Anterior cingulate cortex (tissue), 58 donors: ENCODE measurements at regions not wholly inside any gene's neighbourhood (a gene's known extent, or its start where the extent isn't known, plus 50 kb on each side); places are given as distances from the start of the nearest gene placed in this dataset.

Source experiments
- DNase-seq, 58 donors: peaks; one replicate each; lab custom pipeline; 2025; lab: John Stamatoyannopoulos, UW

DNA sequence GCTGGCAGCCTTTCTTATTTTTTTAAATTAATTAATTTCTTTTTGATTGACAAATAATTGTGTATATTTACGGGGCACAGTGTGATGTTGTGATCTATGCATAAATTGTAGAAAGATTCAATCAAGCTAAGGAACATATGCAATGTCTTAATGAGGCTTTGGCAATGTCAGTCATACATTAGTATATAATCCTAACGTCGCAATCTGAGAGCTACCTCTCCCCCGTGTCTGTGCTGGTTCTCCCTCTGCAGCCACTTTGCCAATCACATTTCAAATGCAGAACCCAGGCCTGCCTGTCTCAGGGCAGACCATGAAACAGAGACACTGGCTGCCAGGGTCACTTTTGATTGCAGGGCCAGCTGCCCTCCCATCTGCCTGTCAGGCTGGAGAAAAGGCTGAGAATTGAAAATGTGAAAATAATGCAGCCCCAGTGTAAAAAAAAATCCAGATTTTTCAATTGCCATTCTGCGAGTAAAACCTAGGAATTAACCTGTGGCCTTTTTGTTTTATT lies 56.3 kb downstream of the SLC24A2 start:
- DNase-seq: no peak

DNA sequence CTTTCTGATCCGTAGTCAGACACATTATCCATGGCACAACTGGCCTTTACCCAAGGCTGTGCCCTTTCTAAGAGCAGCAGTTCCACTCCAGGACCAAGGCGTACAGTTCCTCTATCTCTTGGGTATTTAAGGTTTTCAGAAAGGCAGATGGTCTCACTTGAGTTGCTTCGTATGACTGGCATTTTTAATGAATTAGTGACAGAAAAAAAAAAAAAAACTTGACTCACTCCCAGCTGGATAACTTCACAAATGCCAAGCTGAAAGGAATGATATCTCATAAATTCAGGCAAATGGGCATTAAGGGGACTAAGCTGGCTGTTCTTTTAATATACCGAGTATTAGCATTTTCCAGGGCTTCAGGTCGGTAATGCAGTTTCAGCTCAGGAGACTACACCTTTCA lies 60.7 kb downstream of the SLC24A2 start:
- DNase-seq: no peak

DNA sequence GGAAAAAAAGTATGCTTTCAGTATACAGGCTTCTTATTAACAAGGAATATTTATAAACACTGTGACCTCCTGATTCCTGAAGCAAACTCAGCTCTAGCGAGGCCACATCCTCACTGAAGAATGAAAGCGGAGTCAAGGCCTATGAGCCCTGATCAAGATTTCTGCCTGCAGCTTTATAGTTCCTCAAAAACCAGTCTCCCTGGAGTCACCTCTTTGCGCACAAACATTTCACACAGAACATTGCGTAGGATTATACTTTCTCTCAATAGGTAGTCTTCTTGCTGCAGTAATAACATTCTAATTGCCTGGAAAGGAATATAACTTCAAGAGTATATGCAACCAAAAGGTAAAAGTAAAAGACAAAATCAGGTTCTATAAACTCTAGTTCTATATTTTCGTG lies 62.9 kb downstream of the SLC24A2 start:
- DNase-seq: no peak

DNA sequence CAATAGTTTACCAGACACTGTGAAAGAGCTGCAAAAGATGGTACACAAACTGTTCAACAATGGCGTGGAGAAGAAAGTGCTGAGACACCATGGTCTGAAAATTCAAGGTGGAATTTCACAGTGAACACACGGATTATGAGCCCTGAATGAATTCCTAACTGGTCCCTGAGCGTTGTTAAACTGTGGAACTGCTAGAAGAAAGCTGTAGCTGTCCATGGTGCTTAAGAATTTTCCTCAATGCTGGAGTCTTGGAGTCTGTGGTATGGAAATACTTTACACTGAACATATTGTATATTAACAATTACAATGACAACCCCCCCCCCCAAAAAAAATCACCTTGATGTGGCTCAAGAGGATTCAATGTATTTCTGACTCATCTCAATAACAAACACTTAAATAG lies 68.5 kb downstream of the SLC24A2 start:
- DNase-seq: no peak

DNA sequence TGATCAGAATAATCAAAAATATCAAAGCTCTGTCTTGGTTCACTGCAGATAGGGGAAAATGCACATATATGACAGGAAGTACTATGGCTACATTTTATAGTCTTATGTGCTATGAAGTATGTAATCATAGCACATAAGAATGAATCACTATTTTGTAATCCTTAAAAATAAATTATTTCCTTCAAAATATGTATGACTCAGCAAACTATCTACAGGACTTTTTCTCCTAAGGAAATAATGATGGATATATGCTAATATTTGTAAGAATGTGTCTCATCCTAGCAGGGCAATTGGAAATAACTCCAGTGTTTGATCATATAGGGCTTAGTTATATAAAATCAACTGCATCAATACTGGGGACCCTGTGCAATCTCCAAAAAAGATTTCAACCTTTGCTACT lies 85.1 kb downstream of the SLC24A2 start:
- no peak for DNase-seq

DNA sequence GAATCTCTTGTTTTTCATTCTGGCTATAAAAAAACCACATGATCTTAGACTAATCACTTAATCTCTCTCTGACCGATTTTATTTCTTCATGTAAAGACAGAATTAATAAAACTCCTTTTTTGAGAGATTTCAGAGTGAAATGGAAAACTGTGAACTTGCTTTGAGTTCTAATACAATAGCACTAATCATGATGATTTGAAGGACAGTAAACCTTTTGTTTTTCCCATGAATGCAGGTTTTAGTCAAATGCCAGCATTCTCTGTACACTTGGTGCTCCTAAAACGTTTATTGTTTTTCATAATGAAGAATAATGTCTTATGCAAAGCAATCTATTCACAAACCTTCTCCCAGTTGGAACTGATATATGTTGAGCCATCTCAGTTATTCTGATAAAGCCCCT lies 86.8 kb downstream of the SLC24A2 start:
- DNase-seq: peak in 1 of 58 donors; percentile 69

DNA sequence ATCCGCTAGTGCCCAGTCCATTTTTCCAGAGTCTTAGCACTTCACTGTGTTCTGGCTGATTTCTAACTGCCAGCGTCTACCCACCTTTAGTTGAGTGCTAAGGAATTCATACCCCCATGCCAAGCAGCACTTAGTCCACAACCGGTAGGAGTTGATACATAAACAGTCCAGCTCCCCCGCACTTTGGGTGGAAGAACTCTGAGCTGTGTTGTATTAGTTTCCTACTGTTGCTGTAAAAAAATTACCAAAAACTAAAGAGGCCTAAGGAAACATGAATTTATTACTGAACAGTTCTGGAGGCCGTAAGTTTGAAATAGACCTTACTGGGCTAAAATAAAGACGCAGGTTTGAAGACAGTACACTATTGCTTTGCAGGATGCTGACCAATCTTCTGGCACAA lies 87.6 kb downstream of the SLC24A2 start:
- DNase-seq: peak in 2 of 58 donors; percentile 4 to 35

DNA sequence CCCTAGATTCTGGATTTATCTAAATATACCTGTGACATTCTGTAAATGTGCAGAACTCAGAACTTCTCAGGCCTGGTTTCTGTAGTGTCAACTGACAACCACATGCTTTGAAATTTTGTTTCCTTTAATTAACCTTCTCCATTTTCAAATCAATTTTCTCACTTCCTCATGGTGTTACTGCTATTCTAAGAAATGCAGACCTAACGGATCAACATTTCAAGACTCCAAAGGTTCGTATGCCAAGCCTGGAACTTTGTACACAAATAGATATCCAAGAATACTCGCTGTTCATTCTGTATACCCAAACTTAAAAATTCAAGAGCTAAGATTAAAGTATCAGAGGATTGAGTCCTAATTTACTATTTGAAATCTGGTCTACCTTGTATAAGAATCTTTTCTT lies 88.1 kb downstream of the SLC24A2 start:
- DNase-seq: no peak

DNA sequence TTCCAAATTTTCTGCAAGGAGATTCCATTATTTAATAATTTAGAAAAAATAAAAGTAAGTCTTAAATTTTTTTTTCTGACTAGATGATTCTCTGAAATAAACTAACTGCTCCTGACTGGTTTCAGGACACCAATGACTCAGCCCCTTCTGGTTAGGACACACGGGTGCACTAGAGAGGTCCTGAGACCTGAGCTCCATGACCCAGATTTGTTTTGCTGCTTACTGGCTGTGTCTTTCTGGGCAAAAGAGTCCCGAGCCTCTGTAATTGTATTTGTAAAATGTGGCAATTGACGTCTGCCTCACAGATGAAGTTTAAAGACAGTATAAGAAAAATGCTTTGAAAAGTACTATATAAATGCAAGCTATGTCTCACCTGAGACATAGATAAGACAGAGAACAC lies 89.1 kb downstream of the SLC24A2 start:
- peak in 1 of 58 donors; percentile 21 for DNase-seq

DNA sequence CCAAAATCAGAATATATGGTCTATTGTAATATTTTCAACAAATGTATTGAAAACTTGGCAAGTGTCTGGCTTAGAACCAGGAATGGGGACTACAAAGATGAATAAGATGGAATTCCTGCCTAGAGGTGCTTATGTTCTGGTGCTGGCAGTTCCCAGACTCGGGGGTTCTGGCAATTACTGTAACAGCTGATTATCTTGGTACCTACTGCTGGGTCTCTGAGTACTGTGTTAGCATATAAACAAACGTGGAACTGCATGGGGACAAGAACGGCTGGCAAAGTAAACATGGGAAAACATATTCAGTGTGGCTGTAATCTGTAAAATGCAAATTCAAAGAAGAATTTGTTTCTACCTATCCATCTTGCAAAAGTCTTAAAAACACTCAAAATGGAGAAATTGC lies 89.9 kb downstream of the SLC24A2 start:
- no peak for DNase-seq

DNA sequence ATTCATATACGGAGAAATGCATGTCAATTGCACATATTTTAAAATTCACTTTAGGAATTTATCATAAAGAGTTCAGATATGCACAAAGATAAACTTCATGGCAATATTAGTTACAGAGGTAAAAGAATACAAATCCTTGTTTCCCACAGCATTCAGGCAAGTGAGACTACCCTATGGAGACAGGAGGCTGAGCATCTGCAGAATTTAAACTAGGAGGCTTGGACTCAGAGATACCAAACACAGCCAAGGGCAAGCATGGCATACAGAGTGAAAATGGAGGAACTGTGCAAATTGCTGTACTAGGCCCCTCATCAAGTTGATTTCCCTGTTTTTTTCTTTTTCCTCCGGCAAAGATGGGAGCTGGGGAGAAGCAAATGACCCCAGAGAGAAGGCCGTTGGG lies 94.2 kb downstream of the SLC24A2 start:
- DNase-seq: no peak

DNA sequence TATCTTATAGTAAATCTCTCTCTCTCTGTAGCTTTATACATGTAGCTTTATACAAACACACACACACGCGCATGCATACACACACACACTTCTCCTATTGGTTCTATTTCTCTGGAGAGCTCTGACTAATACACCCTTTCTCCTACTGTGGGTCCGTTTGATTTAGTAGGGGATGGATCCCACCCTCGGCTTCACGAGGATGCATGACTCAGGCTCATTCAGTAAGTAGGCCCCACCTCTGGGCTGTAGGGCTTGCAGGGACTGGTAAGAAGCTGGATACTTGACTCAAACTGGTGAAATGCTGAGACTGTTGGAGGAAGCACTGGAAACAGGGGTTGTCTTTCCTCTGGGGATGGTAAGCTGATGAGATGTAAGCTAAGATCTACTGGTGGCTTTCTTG lies 98.7 kb downstream of the SLC24A2 start:
- peak in 1 of 58 donors; percentile 31 for DNase-seq

DNA sequence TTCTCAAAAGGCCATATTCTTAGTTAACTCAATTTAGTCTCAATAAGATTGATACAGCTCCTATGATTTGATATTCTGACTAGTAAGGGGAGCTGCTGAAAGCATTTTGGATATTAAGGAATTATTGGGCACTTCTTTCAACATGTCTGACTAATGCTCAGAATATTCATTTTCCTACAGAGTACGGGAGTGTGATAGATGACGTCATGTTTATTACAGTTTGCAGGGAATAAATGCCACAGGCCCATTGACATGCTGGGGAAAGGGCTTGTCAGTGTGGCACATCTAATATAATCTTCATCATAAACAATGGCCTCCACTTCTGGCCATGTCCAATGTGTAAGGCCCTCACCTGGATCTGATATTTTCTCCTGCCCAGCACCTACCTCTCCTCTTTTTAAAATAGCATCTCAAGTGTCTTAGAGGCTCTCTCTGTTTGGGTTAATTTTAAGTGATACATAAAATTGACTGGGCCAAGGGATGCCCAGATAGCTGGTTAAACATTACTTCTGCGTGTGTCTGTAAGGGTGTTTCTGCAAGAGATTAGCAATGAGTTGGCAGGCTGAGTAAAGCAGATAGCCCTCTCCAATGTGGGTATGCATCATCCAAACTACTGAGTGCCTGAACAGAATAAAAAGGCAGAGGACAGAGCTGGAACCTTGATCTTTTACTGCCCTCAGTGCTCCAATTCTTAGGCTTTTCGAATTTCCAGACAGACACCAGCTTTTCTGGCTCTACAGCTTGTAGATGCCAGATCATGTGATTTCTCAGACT lies 99.3 kb downstream of the SLC24A2 start:
- DNase-seq: no peak

DNA sequence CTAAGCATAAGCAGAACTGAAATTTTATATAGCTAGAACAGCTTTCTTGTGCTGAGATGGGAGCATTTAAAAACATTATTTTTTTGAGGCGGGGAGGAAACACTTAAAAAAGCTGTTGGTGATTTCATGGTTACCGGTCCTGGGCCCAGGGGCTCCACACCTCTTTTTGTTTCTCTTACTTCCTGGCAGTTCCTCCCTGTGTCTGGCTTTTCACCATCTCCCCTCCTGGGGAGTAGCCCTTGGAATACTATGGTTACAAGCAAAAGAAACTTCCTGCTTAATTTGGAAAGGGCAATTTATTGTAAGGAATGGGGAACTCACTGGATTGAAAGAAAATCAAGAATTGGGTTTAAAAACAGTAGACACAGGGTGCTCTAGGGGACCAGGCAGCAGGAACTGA lies 105.1 kb downstream of the SLC24A2 start:
- no peak for DNase-seq

DNA sequence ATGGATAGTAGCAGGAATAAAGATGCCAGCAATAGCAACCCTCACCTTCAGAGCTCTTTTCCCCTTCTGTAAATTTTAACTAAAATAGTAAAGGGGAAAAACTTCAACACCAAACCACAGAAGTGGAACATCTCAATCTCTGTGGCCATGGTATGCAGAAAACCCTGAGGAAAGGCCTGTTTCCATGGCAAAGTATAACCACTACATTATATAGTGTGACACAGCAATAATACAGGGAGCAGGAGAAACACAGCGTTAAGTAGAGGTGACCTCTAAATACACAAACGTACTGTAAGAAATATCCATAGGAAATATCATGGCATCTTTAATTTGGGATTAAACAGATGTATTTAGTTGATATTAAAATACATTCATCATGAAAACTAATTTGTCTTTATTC lies 106.4 kb downstream of the SLC24A2 start:
- DNase-seq: no peak

DNA sequence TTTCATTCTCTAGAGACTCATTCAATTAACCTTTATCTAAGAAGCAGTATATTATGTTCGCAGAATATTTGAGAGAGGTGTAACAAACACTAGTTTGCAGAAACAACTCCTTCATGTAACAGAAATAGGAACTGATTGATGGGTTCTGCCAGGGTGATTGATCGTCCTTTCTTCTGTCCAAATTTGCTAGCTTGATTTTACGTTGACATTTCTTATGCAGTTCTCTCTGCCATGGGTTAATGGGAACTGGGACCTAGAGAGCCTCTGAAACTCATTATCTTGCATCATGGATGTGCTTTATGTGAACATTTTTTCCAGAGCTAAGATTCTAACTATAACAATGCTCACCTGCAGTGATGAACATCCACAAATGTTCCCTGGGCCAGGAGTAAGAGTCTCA lies 107.0 kb downstream of the SLC24A2 start:
- DNase-seq: no peak

DNA sequence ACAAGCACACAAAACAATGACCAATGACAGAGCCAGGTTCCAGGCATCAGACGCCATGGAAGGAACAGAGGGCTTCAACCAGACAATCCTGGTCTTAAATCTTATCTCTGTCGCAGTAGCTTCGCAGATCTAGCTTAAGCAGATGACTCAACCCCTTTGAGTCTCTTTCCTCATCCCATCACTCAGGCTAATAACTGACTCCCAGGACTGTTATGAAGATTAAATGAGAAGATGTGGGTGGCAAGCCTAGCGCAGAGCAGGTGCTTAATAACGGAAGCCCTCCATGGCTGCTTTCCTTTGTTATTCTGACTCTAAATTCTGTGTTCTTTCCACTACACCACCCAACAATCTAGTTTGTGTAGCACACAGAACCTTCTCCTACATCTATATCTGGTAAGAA lies 110.9 kb downstream of the SLC24A2 start:
- DNase-seq: no peak

DNA sequence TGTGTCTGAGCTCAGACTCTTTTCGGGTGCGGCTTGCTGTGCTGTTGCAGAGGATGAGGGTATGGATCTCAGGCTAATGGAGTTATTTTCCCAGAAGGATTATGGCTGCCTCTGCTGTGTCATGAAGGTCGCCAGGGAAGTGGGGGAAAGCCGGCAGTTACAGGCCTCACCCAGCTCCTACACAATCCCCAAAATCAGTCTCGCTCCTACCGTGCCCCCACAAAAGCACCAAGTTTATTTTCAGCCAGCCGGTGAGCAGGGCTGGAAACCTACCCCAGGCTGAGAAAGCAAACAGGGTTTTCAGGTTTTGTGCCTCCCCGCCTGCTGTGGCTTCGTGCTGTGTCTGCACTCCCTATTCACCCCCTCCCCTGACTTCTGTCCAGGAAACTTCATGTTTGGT lies 113.3 kb downstream of the SLC24A2 start:
- DNase-seq: no peak

DNA sequence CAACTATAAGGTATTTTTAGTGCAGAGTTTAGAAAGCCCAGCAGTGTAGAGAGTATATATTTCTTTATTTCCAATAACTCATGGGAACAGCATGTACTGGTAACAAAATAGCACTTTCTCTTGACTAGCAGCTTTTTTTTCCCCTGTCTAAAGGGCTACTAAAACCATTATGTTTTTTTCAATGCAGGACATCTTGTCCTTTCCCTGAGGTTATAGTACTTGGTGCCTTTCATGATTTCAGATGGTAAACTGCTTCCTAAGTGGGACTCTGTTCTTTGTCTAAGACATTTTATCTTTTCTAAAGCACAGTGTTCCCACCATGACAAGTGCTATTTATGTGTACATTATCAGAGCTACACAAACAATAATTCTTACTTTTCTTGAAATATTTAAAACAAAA lies 122.3 kb downstream of the SLC24A2 start:
- DNase-seq: no peak

DNA sequence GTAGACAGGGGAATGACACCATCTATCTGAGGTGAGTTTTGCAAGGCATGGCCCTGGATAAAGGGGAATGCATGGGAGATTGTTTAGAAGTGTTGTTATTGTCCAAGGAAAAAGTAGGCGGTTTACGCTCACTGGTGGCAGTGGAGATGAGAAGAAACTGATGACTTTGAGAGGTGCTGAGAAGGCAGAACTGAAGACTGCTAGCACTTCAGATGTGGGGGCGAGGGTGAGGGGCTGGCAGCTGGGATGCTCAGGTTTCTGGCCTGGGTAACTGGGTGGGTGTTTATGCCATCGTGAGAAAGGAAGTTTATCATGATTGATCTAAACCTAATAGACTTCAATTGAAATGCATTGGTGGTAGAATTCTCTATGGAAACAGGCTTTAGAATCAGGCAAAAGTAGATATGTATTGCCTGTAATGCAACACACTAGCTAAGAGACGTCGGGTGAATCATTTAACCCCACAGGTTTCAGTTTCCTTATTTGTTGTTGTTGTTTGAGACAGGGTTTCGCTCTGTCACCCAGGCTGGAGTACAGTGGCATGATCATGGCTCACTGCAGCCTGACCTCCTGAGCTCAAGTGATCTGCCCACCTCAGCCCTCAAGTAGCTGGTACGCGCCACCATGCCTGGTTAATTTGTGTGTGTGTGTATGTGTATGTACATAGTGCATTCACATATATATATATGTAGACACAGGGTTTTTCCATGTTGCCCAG lies 123.5 kb downstream of the SLC24A2 start:
- DNase-seq: no peak

DNA sequence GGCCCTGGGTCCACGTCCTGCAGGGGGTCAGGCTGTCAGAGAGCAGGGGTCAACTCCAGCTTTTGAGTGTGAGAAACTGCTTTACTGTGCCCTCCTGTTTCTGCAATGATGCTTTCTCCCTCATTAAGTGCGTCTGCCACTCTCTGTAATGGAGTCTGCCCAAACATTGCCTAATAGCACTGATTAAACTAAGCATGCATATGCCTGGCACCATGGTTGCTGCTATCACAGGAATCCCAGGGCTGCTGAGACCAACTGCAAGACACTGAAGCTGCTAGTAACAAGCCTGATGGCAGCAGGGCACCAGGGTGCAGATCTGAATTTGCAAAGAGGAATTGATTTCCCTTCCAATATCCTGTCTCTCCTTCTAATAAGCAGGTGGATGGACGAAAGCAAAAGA lies 125.3 kb downstream of the SLC24A2 start:
- DNase-seq: no peak

DNA sequence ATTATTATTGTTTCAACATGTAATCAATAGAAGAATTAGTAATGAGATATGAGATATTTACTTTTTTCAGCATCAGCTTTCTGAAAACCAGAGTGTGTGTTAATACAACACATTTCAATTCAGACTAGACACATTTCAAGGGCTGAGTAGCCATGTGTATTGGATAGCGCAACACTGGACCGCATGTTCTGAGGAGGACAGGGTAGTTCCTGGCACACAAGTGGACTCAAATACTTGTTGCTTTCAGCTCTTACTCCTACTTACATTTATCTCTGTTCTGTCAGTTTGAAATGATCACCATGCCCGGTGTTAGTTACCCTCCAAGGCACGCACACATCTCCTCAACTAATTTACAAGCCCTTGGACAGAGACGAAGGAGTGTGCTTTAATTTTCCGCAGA lies 126.6 kb downstream of the SLC24A2 start:
- DNase-seq: no peak
